GM13976 (cell line): ENCODE measurements at regions not wholly inside any gene's neighbourhood (a gene's known extent, or its start where the extent isn't known, plus 50 kb on each side); places are given as distances from the start of the nearest gene placed in this dataset.
"Not testable (repeated sequence)": the region's sequence is repeated elsewhere in the genome, so short reads cannot be mapped to it uniquely, and the experiment has no call there.

Experiments used
- DNase-seq: peaks from one replicate; pipeline ENCODE4 v3.0.0; 2012; ENCODE audit warnings: low spot score
- in situ Hi-C: fragments of 300-500 bp; cut with MboI; formaldehyde crosslinking; loops from one replicate; pipeline ENCODE4 v1.12.0; 2022; ENCODE audit warnings: low sequenced_read_pairs, mixed read lengths, inconsistent platforms; ENCODE audit not compliant: unreplicated experiment
- TF ChIP-seq, protein P1 (sequence below): IDR thresholded peaks from 2 replicates; pipeline ENCODE4 v1.5.1; 2012; ENCODE audit warnings: borderline replicate concordance, mild to moderate bottlenecking; ENCODE audit not compliant: insufficient read depth; ENCODE audit errors: extremely low read depth, missing control alignments, control extremely low read depth

DNA sequence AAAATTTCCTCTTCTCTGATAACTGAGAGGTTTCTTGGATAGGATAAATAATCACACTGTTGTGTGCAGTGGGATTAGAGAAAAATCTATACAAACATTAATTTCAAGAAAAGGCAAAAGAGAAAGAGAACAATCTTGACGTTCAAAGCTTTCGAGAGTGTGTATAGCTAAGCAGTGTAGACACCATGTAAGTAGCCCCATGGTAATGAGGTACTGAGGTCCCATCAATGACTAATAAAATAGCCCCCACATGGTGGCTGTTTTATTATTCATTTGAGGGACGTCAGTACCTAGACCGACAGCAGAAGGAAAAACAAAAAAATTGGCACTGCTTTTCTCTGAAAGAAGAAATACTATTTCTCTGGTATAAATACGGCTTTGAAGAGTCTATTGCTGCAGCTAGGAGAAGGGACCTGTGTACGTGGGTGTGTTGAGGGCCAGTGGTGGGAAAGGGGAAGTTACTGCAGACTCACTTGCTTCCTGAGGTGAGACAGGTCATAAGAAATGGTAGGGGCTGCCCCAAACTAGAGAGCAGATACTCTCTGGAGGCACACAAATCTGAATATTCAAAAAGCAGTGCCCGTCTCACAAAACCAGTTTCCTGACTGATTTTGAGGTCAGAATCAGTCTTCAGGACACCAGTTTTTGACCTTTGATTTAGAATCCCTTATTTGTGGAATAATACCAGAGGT is 339.8 kb downstream of the EMP1 start:
- in situ Hi-C loops = no loop called here
- peak; percentile 60 for DNase-seq
- TF ChIP-seq, protein P1, sequence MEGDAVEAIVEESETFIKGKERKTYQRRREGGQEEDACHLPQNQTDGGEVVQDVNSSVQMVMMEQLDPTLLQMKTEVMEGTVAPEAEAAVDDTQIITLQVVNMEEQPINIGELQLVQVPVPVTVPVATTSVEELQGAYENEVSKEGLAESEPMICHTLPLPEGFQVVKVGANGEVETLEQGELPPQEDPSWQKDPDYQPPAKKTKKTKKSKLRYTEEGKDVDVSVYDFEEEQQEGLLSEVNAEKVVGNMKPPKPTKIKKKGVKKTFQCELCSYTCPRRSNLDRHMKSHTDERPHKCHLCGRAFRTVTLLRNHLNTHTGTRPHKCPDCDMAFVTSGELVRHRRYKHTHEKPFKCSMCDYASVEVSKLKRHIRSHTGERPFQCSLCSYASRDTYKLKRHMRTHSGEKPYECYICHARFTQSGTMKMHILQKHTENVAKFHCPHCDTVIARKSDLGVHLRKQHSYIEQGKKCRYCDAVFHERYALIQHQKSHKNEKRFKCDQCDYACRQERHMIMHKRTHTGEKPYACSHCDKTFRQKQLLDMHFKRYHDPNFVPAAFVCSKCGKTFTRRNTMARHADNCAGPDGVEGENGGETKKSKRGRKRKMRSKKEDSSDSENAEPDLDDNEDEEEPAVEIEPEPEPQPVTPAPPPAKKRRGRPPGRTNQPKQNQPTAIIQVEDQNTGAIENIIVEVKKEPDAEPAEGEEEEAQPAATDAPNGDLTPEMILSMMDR = no peak

DNA sequence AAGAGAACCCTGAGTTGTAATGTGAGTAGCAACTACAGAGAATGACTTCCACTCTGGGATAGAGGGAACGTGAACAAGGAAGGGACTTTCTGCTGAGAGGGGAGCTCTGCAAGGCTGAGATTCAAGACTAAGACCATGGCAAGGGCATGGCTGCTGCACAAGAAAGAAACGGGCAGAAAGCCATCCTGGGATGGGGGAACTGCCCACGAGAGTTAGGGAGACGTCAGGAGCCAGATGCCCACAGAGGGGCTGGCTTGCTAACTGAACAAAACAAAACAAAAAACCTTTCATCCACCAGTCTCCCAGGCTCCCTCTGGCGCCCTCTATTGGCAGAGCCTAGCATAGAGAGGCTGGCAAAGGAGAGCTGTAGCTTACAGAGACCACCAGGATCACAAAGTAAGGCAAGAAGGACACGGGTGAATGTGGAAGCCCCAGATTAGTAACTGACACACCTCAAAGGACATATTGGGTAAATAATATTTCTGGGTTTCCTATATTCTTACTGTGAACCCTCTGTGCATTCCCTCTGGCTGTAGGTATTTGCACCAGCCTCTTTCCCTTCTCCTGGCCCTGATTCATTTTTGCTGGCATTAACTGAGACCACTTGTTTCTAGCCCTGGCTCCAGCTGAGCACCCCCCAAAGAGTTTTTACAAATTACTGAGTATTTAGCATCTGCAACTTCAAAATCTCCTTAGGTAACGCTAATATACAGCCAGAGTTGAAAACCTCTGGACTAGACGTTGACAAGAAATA is 338.3 kb downstream of the EMP1 start:
- peak; percentile 13 for DNase-seq
- in situ Hi-C loops = no loop called here
- TF ChIP-seq, protein P1 = peak; percentile 50

DNA sequence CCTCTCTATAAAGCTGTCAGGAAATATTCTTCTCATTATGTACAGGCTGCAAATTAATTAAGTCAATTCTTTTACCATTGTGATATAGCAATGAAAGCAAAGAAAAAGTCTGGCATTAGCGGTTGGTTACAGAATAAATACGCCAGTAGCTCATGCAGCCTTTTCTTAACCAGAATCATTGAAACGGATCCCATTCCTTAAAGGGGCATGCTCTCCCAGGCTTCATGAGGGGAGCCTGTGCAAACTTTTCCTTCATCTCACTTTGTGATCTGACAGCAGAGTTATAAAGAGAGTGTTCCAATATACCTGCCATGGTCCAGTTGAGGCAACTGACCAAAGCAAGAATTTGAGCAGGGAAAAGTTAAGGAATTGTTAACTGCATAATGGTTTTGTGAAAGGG is 337.7 kb downstream of the EMP1 start:
- in situ Hi-C loops = no loop called here
- TF ChIP-seq, protein P1 = no peak
- no peak for DNase-seq

DNA sequence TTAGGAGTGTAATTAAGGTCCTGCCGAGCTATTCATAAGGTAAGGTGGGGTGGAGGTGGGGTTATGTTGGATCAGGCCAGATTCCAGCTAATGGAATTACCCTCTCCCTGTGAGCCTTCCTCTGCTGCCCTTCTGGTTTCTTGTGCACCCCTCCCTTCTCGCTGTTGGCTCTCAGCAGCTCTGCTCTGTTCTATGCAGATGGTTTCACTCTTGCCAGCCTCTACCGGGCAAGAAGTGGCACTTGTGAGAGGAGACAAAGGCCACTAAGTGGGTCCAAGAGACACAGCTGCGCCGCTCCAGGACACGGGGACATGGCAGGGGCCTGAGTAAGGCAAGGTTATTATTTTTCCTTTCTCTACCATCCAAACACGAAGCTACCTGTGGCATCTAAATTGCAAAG is 334.4 kb downstream of the EMP1 start:
- TF ChIP-seq, protein P1 = no peak
- in situ Hi-C loops = no loop called here
- no peak for DNase-seq

DNA sequence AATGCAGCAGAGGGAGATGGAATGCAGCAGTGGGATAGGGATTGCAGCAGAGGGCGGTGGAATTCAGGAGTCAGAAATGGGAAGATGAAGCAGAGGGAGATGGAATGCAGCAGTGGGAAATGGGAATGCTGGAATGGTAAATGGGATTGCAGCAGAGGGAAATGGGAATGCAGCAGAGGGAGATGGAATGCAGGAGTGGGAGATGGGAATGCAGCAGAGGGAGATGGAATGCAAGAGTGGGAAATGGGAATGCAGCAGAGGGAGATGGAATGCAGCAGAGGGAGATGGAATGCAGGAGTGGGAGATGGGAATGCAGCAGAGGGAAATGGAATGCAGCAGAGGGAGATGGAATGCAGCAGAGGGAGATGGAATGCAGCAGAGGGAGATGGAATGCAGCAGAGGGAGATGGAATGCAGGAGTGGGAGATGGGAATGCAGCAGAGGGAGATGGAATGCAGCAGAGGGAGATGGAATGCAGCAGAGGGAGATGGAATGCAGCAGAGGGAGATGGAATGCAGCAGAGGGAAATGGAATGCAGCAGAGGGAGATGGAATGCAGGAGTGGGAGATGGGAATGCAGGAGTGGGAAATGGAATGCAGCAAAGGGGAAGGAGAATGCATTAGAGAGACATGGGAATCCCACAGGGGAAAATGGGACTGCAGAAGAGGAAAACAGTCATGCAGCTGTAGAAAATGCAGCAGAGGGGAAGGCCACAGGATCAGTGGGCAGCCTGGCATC is 329.8 kb downstream of the EMP1 start:
- DNase-seq, in situ Hi-C loops: not testable (repeated sequence)

DNA sequence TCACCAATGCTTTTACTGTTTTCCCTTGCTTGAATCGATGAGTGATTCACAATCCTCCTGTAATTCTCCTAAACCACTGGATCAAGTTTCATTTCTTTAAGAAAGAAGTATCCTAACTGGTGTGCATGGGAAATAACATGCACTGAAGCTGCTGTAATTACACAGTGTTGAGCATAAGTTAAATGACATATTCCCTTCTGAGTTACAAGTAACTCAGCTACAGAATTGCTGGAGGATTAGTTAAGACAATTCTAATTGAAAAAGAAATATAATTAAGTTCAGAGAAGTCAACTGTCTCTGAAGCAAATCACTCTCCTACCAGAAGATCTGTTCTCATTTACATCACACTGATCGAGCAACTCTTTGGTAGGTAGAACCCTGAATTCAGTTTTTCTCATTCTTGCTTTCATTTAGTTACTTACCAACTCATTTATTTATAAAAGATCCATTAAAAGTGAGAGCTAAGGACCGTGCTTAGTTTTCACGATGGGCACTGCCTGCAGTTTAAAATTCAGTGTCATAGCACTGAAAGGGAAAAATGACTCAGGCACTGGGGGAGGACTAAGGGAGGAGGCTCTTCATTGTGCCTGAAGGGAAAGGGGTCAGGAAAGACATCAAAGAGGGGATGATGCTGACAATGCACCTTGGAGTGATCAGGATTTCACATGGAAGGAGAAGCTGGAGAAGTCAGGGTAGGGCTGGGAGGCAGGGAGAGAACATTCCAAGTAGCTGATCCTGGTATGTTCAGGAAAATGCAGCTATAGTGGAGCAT is 327.2 kb downstream of the EMP1 start:
- in situ Hi-C loops = no loop called here
- DNase-seq = no peak
- TF ChIP-seq, protein P1 = no peak

DNA sequence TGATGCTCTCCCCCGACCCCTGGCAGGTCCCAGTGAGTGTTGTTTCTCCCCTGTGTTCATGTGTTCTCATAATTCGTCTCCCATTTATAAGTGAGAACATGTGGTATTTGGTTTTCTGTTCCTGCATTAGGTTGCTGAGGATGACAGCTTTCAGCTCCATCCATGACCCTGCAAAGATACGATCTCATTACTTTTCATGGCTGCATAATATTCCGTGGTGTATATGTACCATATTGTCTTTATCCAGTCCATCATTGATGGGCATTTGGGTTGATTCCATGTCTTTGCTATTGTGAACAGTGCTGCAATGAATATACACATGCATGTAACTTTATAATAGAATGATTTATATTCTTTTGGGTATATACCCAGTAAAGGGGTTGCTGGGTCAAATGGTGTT is 321.5 kb downstream of the EMP1 start:
- DNase-seq, in situ Hi-C loops: not testable (repeated sequence)
